ENCODE measurements at regions not wholly inside any gene's neighbourhood (a gene's known extent, or its start where the extent isn't known, plus 50 kb on each side); places are given as distances from the start of the nearest gene placed in this dataset.

DNA sequence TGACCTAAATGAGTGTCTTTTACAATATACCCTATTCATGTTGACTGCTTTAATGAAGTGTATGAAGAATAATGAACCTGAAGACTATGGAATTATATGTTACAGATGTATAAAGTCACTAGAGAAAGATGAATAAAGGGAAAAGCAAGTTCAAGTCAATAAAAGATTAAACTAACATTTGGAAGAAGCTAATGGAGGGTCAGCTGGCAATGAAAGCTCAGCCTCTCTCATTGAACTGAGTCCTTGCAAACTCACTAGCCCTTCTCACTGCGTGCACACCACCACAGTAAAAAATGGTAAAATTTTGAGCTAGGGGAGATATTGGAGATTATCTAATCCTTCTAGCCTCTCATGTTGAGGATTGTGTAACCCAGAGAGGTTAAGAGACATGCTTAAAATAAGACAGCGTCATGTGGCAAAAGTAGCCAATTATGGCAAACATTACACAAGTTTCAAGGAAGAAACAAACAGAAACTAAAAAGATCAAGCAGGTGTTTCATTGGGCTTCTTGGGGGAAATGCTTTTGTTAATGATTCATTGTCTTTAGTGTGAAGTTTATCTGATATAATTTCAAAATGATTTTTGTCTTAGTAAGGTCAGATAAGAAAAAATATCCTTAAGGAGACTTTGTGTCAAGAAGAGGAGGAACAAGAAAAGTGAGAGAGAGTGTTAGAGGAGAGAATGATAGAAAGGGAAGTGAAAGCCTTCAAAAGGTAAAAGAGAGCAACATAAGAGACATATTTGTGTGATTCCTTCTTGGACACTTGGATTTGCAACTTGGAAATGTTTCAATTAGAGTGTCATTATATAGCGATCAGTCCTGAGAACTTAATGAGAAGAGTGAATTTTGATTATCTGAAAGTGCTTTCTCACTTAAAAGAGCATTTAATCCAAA, 893.7 kb upstream of the FAM98A start:
- Histone ChIP-seq H3K27me3 (ENCODE audit: insufficient read depth, low read length) (no peaks in the 10 kb centered on the region), H2AFZ (ENCODE audit: low read depth, low read length) (no peak overlapping the region), H3K36me3 (ENCODE audit: insufficient read depth, low read length) (no peaks in the 10 kb centered on the region), H3K9me3 (ENCODE audit: insufficient read depth, low read depth, low read length) (no peaks in the 10 kb centered on the region), H3K9ac (ENCODE audit: low read length) (no peak overlapping the region), H3K4me2 (ENCODE audit: low read length) (no peak overlapping the region), H3K4me1 (ENCODE audit: insufficient read depth, low read length) (no peaks in the 10 kb centered on the region), H4K20me1 (ENCODE audit: insufficient read depth, low read length) (no peaks in the 10 kb centered on the region), H3K4me3 (ENCODE audit: insufficient read depth, low read depth, low read length) (no peak overlapping the region), H3K27ac (ENCODE audit: low read depth, low read length) (no peak overlapping the region), H3K79me2 (ENCODE audit: insufficient read depth, low read length) (no peaks in the 10 kb centered on the region)
- FAIRE-seq (no peak), DNase-seq (ENCODE audit: low read depth) (no peak)
- Mint-ChIP-seq H3K9me3 (ENCODE audit: unreplicated experiment) (peaks cover 4% of the 10 kb centered on the region), H3K4me3 (ENCODE audit: unreplicated experiment) (no peak overlapping the region), H3K27ac (ENCODE audit: unreplicated experiment) (no peak overlapping the region), H3K4me1 (ENCODE audit: low read depth, unreplicated experiment) (no peaks in the 10 kb centered on the region), H3K36me3 (ENCODE audit: low read depth, unreplicated experiment) (no peaks in the 10 kb centered on the region), H3K27me3 (ENCODE audit: low read depth, unreplicated experiment) (no peaks in the 10 kb centered on the region)
- TF ChIP-seq EZH2 (IDR thresholded peaks at IDR 0.05; ENCODE audit: insufficient read depth, low read length), result no peak
- TF ChIP-seq, protein P1, sequence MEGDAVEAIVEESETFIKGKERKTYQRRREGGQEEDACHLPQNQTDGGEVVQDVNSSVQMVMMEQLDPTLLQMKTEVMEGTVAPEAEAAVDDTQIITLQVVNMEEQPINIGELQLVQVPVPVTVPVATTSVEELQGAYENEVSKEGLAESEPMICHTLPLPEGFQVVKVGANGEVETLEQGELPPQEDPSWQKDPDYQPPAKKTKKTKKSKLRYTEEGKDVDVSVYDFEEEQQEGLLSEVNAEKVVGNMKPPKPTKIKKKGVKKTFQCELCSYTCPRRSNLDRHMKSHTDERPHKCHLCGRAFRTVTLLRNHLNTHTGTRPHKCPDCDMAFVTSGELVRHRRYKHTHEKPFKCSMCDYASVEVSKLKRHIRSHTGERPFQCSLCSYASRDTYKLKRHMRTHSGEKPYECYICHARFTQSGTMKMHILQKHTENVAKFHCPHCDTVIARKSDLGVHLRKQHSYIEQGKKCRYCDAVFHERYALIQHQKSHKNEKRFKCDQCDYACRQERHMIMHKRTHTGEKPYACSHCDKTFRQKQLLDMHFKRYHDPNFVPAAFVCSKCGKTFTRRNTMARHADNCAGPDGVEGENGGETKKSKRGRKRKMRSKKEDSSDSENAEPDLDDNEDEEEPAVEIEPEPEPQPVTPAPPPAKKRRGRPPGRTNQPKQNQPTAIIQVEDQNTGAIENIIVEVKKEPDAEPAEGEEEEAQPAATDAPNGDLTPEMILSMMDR (IDR thresholded peaks at IDR 0.05; ENCODE audit: insufficient read depth, low read depth, low read length), result no peak

DNA sequence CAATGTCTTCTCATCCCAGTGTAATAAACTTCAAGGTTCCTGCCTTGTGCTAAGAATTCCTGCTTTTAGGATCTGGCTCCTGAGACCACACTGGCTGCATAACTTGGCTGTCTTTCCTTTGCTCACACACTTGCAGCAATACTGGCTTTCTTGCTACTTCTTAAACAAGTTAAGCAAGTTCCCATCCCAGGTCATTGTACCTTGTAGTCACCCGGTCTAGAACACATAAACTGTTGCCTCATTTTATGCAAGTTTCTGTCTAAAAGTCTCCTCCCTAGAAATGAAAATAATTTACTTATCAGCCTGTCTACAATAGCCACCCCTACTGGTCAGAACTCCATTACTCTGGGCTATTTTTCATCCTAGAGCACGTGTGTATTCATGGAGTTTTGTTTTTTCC, 887.9 kb upstream of the FAM98A start:
- Mint-ChIP-seq H3K36me3 (ENCODE audit: low read depth, unreplicated experiment) (no peaks in the 10 kb centered on the region), H3K4me3 (ENCODE audit: unreplicated experiment) (no peak overlapping the region), H3K9me3 (ENCODE audit: unreplicated experiment) (no peaks in the 10 kb centered on the region), H3K4me1 (ENCODE audit: low read depth, unreplicated experiment) (no peaks in the 10 kb centered on the region), H3K27me3 (ENCODE audit: low read depth, unreplicated experiment) (no peaks in the 10 kb centered on the region), H3K27ac (ENCODE audit: unreplicated experiment) (no peak overlapping the region)
- Histone ChIP-seq H3K79me2 (ENCODE audit: insufficient read depth, low read length) (no peaks in the 10 kb centered on the region), H4K20me1 (ENCODE audit: insufficient read depth, low read length) (no peaks in the 10 kb centered on the region), H3K9me3 (ENCODE audit: insufficient read depth, low read depth, low read length) (no peaks in the 10 kb centered on the region), H3K4me1 (ENCODE audit: insufficient read depth, low read length) (no peaks in the 10 kb centered on the region), H3K27ac (ENCODE audit: low read depth, low read length) (no peak overlapping the region), H3K4me3 (ENCODE audit: insufficient read depth, low read depth, low read length) (no peak overlapping the region), H3K9ac (ENCODE audit: low read length) (no peak overlapping the region), H3K4me2 (ENCODE audit: low read length) (no peak overlapping the region), H3K27me3 (ENCODE audit: insufficient read depth, low read length) (no peaks in the 10 kb centered on the region), H3K36me3 (ENCODE audit: insufficient read depth, low read length) (no peaks in the 10 kb centered on the region), H2AFZ (ENCODE audit: low read depth, low read length) (no peak overlapping the region)
- TF ChIP-seq EZH2 (IDR thresholded peaks at IDR 0.05; ENCODE audit: insufficient read depth, low read length), result no peak
- TF ChIP-seq, protein P1 (IDR thresholded peaks at IDR 0.05; ENCODE audit: insufficient read depth, low read depth, low read length), result no peak
- no peak for DNase-seq (ENCODE audit: low read depth)
- FAIRE-seq, result no peak

DNA sequence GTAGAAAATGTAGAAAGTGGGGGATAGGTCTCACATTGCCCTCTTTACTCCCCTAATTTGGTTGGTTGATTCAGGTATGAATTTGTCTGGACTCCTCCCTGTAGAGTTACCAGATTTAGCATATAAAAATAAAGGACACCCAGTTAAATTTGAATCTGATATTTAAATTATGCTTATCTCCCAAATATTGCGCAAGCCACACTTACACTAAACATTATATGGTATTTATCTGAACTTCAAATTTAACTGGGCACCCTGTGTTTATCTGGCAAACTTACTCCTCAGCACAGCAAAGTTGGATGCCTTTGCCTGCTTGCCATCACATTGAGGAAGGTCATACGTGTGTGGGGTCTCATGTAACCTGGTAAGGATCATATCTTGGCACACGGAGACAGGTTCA, 882.4 kb upstream of the FAM98A start:
- Histone ChIP-seq H3K27ac (ENCODE audit: low read depth, low read length) (no peak overlapping the region), H3K4me3 (ENCODE audit: insufficient read depth, low read depth, low read length) (no peak overlapping the region), H3K4me1 (ENCODE audit: insufficient read depth, low read length) (no peaks in the 10 kb centered on the region), H3K9me3 (ENCODE audit: insufficient read depth, low read depth, low read length) (no peaks in the 10 kb centered on the region), H3K36me3 (ENCODE audit: insufficient read depth, low read length) (no peaks in the 10 kb centered on the region), H3K9ac (ENCODE audit: low read length) (no peak overlapping the region), H3K4me2 (ENCODE audit: low read length) (no peak overlapping the region), H3K79me2 (ENCODE audit: insufficient read depth, low read length) (no peaks in the 10 kb centered on the region), H3K27me3 (ENCODE audit: insufficient read depth, low read length) (no peaks in the 10 kb centered on the region), H4K20me1 (ENCODE audit: insufficient read depth, low read length) (no peaks in the 10 kb centered on the region), H2AFZ (ENCODE audit: low read depth, low read length) (no peak overlapping the region)
- Mint-ChIP-seq H3K36me3 (ENCODE audit: low read depth, unreplicated experiment) (no peaks in the 10 kb centered on the region), H3K4me3 (ENCODE audit: unreplicated experiment) (no peak overlapping the region), H3K9me3 (ENCODE audit: unreplicated experiment) (no peaks in the 10 kb centered on the region), H3K4me1 (ENCODE audit: low read depth, unreplicated experiment) (no peaks in the 10 kb centered on the region), H3K27me3 (ENCODE audit: low read depth, unreplicated experiment) (peaks cover 2% of the 10 kb centered on the region), H3K27ac (ENCODE audit: unreplicated experiment) (no peak overlapping the region)
- FAIRE-seq, result no peak
- DNase-seq (ENCODE audit: low read depth), result no peak
- TF ChIP-seq EZH2 (IDR thresholded peaks at IDR 0.05; ENCODE audit: insufficient read depth, low read length), result no peak
- TF ChIP-seq, protein P1 (IDR thresholded peaks at IDR 0.05; ENCODE audit: insufficient read depth, low read depth, low read length), result no peak
